SK-N-SH treated with all-trans-retinoic acid at 6 μM for 48 hours (cell line): ENCODE measurements at regions not wholly inside any gene's neighbourhood (a gene's known extent, or its start where the extent isn't known, plus 50 kb on each side); places are given as distances from the start of the nearest gene placed in this dataset.

ENCODE experiments used
- CSDC2 ChIP-seq: fragments of 250-450 bp; sonication (Bioruptor Pico); IDR thresholded peaks from 2 replicates; pipeline ENCODE4 v1.5.0; 2020; ENCODE audit warnings: mild to moderate bottlenecking, moderate library complexity
- SNAI2 ChIP-seq: fragments of 250-450 bp; sonication (Bioruptor Pico); IDR thresholded peaks from 2 replicates; pipeline ENCODE4 v1.5.0; 2020; ENCODE audit warnings: mild to moderate bottlenecking, moderate library complexity
- ZC3H10 ChIP-seq: fragments of 250-450 bp; sonication (Bioruptor Pico); IDR thresholded peaks from 2 replicates; pipeline ENCODE4 v1.5.1; 2021; ENCODE audit warnings: mild to moderate bottlenecking, moderate library complexity
- ZFP3 ChIP-seq: fragments of 250-450 bp; sonication (Bioruptor Pico); IDR thresholded peaks from 2 replicates; pipeline ENCODE4 v1.5.0; 2020; ENCODE audit warnings: mild to moderate bottlenecking, moderate library complexity

- TF ChIP-seq CSDC2 (CRISPR knock-in tag) (no peak), ZC3H10 (CRISPR knock-in tag) (no peak), SNAI2 (no peak), ZFP3 (no peak)
Measured at GRCh38 chr7:17460665-17461064, 162.2 kb downstream of the AHR start.
